ENCODE measurements at regions not wholly inside any gene's neighbourhood (a gene's known extent, or its start where the extent isn't known, plus 50 kb on each side); places are given as distances from the start of the nearest gene placed in this dataset.

DNA sequence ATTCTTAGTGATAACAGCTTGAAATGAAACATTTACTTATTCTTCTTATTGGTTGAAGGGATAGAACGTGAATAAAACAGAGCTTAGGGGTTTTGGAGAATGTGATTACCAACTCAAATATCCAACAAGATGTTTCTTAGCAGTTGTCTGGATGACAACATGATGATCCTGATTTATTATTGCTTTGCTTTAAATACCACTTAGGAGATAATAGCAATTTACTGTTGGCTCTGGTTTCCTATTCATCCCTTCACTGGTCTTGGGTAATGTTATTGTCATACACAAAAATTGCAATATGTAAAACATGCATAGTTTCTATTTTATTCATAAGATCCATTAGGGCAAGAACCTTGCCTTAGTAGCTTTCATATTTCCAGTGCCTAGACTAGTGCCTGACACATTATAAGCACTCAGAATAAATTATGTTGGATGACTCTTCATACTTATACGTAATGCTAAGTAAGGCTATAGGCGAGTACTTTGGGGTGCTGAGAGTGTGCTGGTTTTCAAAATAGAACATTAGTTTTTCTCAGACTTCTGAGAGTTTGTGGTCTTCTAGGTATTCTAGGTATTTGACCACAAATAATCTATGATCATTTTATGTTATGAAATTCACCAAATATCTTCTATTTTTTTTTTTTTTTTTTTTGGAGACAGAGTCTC lies 58.6 kb upstream of the PGRMC2 start:
- DNase-seq (ENCODE audit: low read depth in 2 of 3, low spot score in 2 of 3): no peak

GRCh38 chr4:128345650-128346049 lies 58.0 kb upstream of the PGRMC2 start:
- no peak for DNase-seq (ENCODE audit: low read depth in 2 of 3, low spot score in 2 of 3)

- no peak for DNase-seq (ENCODE audit: low read depth in 2 of 3, low spot score in 2 of 3)
These were observed 55.1 kb upstream of the PGRMC2 start for GRCh38 chr4:128342762-128343161.

- no peak for DNase-seq (ENCODE audit: low read depth in 2 of 3, low spot score in 2 of 3)
These were observed 54.0 kb upstream of the PGRMC2 start for GRCh38 chr4:128341634-128342033.

GRCh38 chr4:128338634-128339355 lies 51.2 kb upstream of the PGRMC2 start:
- no peak for DNase-seq (ENCODE audit: low read depth in 2 of 3, low spot score in 2 of 3)

DNA sequence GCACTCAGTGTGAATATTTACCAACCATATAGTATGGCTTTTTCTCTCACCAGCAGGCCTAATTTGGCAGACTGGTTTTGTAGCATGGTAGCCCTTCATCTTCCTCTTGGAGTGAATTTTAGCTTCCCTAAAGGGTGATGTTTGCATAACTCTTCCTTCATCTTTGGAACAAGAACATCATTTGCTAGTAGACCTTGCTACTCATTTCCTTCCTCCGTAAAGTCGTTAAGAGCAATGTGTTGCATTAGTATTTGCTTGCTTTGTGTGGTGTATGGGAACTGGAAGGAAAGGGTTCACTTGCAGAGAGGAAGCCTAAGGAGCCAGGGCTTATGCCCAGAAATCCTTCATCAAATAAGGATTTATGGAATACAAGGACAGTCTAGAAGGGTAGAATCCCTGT lies 50.2 kb upstream of the PGRMC2 start:
- no peak for DNase-seq (ENCODE audit: low read depth in 2 of 3, low spot score in 2 of 3)
